ENCODE measurements at regions not wholly inside any gene's neighbourhood (a gene's known extent, or its start where the extent isn't known, plus 50 kb on each side); places are given as distances from the start of the nearest gene placed in this dataset.

- DNase-seq = no peak
- Histone ChIP-seq H3K4me1 (no peaks in the 10 kb centered on the region), H3K4me3 (no peak overlapping the region), H3K9me3 (no peaks in the 10 kb centered on the region), H3K27me3 (no peaks in the 10 kb centered on the region), H3K36me3 (no peaks in the 10 kb centered on the region), H3K27ac (no peak overlapping the region)
- intact Hi-C loops (cut with DNase I) = no loop called here
- TF ChIP-seq CTCF (IDR thresholded peaks at IDR 0.05) (no peak), POLR2AphosphoS5 (IDR thresholded peaks at IDR 0.05) (no peak), EP300 (IDR thresholded peaks at IDR 0.05) (no peak), POLR2A (IDR thresholded peaks at IDR 0.05) (no peak)
Observed at GRCh38 chr6:115219645-115220044, 841.0 kb downstream of the FRK start.

- Histone ChIP-seq H3K9me3 (no peaks in the 10 kb centered on the region), H3K27ac (no peak overlapping the region), H3K36me3 (no peaks in the 10 kb centered on the region), H3K4me1 (no peaks in the 10 kb centered on the region), H3K27me3 (no peaks in the 10 kb centered on the region), H3K4me3 (no peak overlapping the region)
- TF ChIP-seq POLR2A (IDR thresholded peaks at IDR 0.05) (no peak), POLR2AphosphoS5 (IDR thresholded peaks at IDR 0.05) (no peak), EP300 (IDR thresholded peaks at IDR 0.05) (no peak), CTCF (IDR thresholded peaks at IDR 0.05) (no peak)
- 90 to 91% methylated on average over 5 of the region's 5 CpGs for WGBS, 2 donors
- no peak for DNase-seq
- intact Hi-C loops (cut with DNase I) = no loop called here
Observed at GRCh38 chr6:115216835-115217234, 843.9 kb downstream of the FRK start.

GRCh38 chr6:115214283-115214682, 846.4 kb downstream of the FRK start:
- H3K36me3 ChIP-seq = no peaks in the 10 kb centered on the region
- intact Hi-C loops (cut with DNase I) = no loop called here
- DNase-seq = no peak
- no peaks in the 10 kb centered on the region for H3K27me3 ChIP-seq
- no peak overlapping the region for H3K4me3 ChIP-seq
- H3K9me3 ChIP-seq = peaks cover 0 to 6% (median 2%) of the 10 kb centered on the region in 4 donors
- TF ChIP-seq CTCF (IDR thresholded peaks at IDR 0.05) (no peak), EP300 (IDR thresholded peaks at IDR 0.05) (no peak), POLR2AphosphoS5 (IDR thresholded peaks at IDR 0.05) (no peak), POLR2A (IDR thresholded peaks at IDR 0.05) (no peak)
- H3K27ac ChIP-seq = no peak overlapping the region
- no peaks in the 10 kb centered on the region for H3K4me1 ChIP-seq
- WGBS, 2 donors = 27 to 59% methylated on average over 1 of the region's 1 CpG

GRCh38 chr6:115203381-115203780, 857.3 kb downstream of the FRK start:
- 64 to 70% methylated on average over 4 of the region's 4 CpGs for WGBS, 2 donors
- no peaks in the 10 kb centered on the region for H3K4me1 ChIP-seq
- no peak overlapping the region for H3K4me3 ChIP-seq
- no peak for DNase-seq
- no peaks in the 10 kb centered on the region for H3K36me3 ChIP-seq
- intact Hi-C loops (cut with DNase I) = no loop called here
- no peaks in the 10 kb centered on the region for H3K27me3 ChIP-seq
- TF ChIP-seq POLR2A (IDR thresholded peaks at IDR 0.05) = no peak
- TF ChIP-seq CTCF (IDR thresholded peaks at IDR 0.05) = no peak
- no peak for TF ChIP-seq EP300 (IDR thresholded peaks at IDR 0.05)
- H3K27ac ChIP-seq = no peak overlapping the region
- no peaks in the 10 kb centered on the region for H3K9me3 ChIP-seq

- Histone ChIP-seq H3K36me3 (no peaks in the 10 kb centered on the region), H3K4me3 (no peak overlapping the region), H3K27ac (no peak overlapping the region), H3K9me3 (no peaks in the 10 kb centered on the region), H3K4me1 (no peaks in the 10 kb centered on the region), H3K27me3 (no peaks in the 10 kb centered on the region)
- 77 to 81% methylated on average over 2 of the region's 2 CpGs for WGBS, 2 donors
- no peak for TF ChIP-seq CTCF (IDR thresholded peaks at IDR 0.05)
- no peak for TF ChIP-seq POLR2A (IDR thresholded peaks at IDR 0.05)
- TF ChIP-seq EP300 (IDR thresholded peaks at IDR 0.05) = no peak
- TF ChIP-seq POLR2AphosphoS5 (IDR thresholded peaks at IDR 0.05) = no peak
- DNase-seq = no peak
- intact Hi-C loops (cut with DNase I) = no loop called here
Observed at GRCh38 chr6:115194981-115195638, 852.3 kb upstream of the HS3ST5 start.
